Keratinocyte (primary cell): ENCODE measurements at regions not wholly inside any gene's neighbourhood (a gene's known extent, or its start where the extent isn't known, plus 50 kb on each side); places are given as distances from the start of the nearest gene placed in this dataset.

Source experiments
- DNase-seq: peaks from one replicate; pipeline ENCODE4 v3.0.0-alpha.2; 2011; ENCODE audit warnings: low read depth, missing footprints, low spot score
- FAIRE-seq: peaks from 2 replicates; lab custom pipeline; 2011; peaks lifted over from hg19 to GRCh38; lab: Jason Lieb, UNC
- H2AFZ ChIP-seq: 2 replicates; pipeline ENCODE4 v1.6.0; 2012; ENCODE audit warnings: low read length, control low read depth, inconsistent platforms; ENCODE audit not compliant: control insufficient read depth
- H3K27ac ChIP-seq: 2 replicates; pipeline ENCODE4 v1.5.1; 2011; ENCODE audit warnings: low read length; ENCODE audit not compliant: control insufficient read depth, insufficient read depth
- H3K27me3 ChIP-seq: 3 replicates; pipeline ENCODE4 v1.6.0; 2011; ENCODE audit warnings: low read length; ENCODE audit not compliant: control insufficient read depth, insufficient read depth; ENCODE audit errors: extremely low read depth
- H3K36me3 ChIP-seq, 2 experiments: 2 replicates in 1 of 2; 3 replicates in 1 of 2; pipeline ENCODE4 v1.5.1; 2011; ENCODE audit warnings: low read length in 2 of 2, mild to moderate bottlenecking in 1 of 2; ENCODE audit not compliant: control insufficient read depth in 2 of 2, insufficient read depth in 2 of 2; ENCODE audit errors: extremely low read depth in 1 of 2
- H3K4me1 ChIP-seq: 3 replicates; pipeline ENCODE4 v1.5.1; 2011; ENCODE audit warnings: low read length; ENCODE audit not compliant: control insufficient read depth, insufficient read depth; ENCODE audit errors: extremely low read depth
- H3K4me2 ChIP-seq: 3 replicates; pipeline ENCODE4 v1.6.0; 2011; ENCODE audit warnings: low read depth, low read length; ENCODE audit not compliant: control insufficient read depth, insufficient read depth; ENCODE audit errors: extremely low read depth
- H3K4me3 ChIP-seq, 3 experiments: fragments of 200-600 bp in 1 of 3; sonication (generic) in 1 of 3; 2 replicates in 2 of 3; 3 replicates in 1 of 3; pipeline ENCODE4 v1.5.1; 2011 to 2016; ENCODE audit warnings: low read length in 3 of 3, mild to moderate bottlenecking in 3 of 3, control low read depth in 2 of 3, inconsistent platforms in 1 of 3, low read depth in 1 of 3, mixed read lengths in 1 of 3, mixed run types in 1 of 3, moderate library complexity in 1 of 3; ENCODE audit not compliant: control insufficient read depth in 2 of 3, insufficient read depth in 2 of 3; ENCODE audit errors: extremely low read depth in 1 of 3
- H3K79me2 ChIP-seq: 2 replicates; pipeline ENCODE4 v1.6.0; 2012; ENCODE audit warnings: low read length; ENCODE audit not compliant: control insufficient read depth, insufficient read depth
- H3K9ac ChIP-seq: 3 replicates; pipeline ENCODE4 v1.6.0; 2011; ENCODE audit warnings: low read length; ENCODE audit not compliant: control insufficient read depth, insufficient read depth; ENCODE audit errors: extremely low read depth
- H3K9me1 ChIP-seq: 3 replicates; pipeline ENCODE4 v1.6.0; 2011; ENCODE audit warnings: low read length; ENCODE audit not compliant: control insufficient read depth, insufficient read depth; ENCODE audit errors: extremely low read depth
- H3K9me3 ChIP-seq: 2 replicates; pipeline ENCODE4 v1.5.1; 2012; ENCODE audit warnings: low read depth, low read length; ENCODE audit not compliant: control insufficient read depth
- H4K20me1 ChIP-seq: 3 replicates; pipeline ENCODE4 v1.6.0; 2011; ENCODE audit warnings: low read length; ENCODE audit not compliant: control insufficient read depth, insufficient read depth; ENCODE audit errors: extremely low read depth
- EZH2 ChIP-seq: IDR thresholded peaks from one replicate; pipeline ENCODE4 v1.6.1; 2012; ENCODE audit warnings: inconsistent platforms, mild to moderate bottlenecking, low read length, moderate library complexity
- dilution Hi-C: fragments of 300-500 bp; cut with MboI; formaldehyde crosslinking; loops from one replicate; pipeline ENCODE4 v1.7.0; 2020; ENCODE audit warnings: low sequenced_read_pairs; ENCODE audit not compliant: extremely low pct_ligation_motif_present
- TF ChIP-seq, protein P1 (sequence below), 3 experiments: IDR thresholded peaks in 1 of 3; conservative IDR thresholded peaks in 1 of 3; optimal IDR thresholded peaks in 1 of 3; 2 replicates in 2 of 3; 3 replicates in 1 of 3; pipeline versions ENCODE3 to v1.5.1; 2011; ENCODE audit warnings: low read length in 3 of 3, mild to moderate bottlenecking in 3 of 3, moderate library complexity in 2 of 3, control low read depth in 1 of 3, inconsistent platforms in 1 of 3; ENCODE audit not compliant: insufficient read depth in 2 of 3; ENCODE audit errors: extremely low read depth in 1 of 3

- Histone ChIP-seq H2AFZ (no peak overlapping the region), H3K9me1 (no peaks in the 10 kb centered on the region), H3K4me3 (no peak overlapping the region), H3K4me1 (no peaks in the 10 kb centered on the region), H3K27ac (no peak overlapping the region), H3K79me2 (no peaks in the 10 kb centered on the region), H3K36me3 (no peaks in the 10 kb centered on the region), H3K4me2 (no peak overlapping the region), H3K27me3 (no peaks in the 10 kb centered on the region), H4K20me1 (no peaks in the 10 kb centered on the region), H3K9me3 (no peaks in the 10 kb centered on the region), H3K9ac (no peak overlapping the region)
- DNase-seq (no peak), FAIRE-seq (no peak)
- dilution Hi-C loops, result no loop called here
- TF ChIP-seq EZH2, result no peak
- TF ChIP-seq, protein P1, sequence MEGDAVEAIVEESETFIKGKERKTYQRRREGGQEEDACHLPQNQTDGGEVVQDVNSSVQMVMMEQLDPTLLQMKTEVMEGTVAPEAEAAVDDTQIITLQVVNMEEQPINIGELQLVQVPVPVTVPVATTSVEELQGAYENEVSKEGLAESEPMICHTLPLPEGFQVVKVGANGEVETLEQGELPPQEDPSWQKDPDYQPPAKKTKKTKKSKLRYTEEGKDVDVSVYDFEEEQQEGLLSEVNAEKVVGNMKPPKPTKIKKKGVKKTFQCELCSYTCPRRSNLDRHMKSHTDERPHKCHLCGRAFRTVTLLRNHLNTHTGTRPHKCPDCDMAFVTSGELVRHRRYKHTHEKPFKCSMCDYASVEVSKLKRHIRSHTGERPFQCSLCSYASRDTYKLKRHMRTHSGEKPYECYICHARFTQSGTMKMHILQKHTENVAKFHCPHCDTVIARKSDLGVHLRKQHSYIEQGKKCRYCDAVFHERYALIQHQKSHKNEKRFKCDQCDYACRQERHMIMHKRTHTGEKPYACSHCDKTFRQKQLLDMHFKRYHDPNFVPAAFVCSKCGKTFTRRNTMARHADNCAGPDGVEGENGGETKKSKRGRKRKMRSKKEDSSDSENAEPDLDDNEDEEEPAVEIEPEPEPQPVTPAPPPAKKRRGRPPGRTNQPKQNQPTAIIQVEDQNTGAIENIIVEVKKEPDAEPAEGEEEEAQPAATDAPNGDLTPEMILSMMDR (optimal IDR thresholded peaks at IDR 0.05 in 1 of 3, IDR thresholded peaks at IDR 0.05 in 1 of 3, conservative IDR thresholded peaks at IDR 0.05 in 1 of 3; ENCODE audit: extremely low read depth in 1 of 3, insufficient read depth in 2 of 3, low read length in 3 of 3), result no peak
These were observed 232.3 kb upstream of the RPS6KA3 start for GRCh38 chrX:20498851-20499635.

DNA sequence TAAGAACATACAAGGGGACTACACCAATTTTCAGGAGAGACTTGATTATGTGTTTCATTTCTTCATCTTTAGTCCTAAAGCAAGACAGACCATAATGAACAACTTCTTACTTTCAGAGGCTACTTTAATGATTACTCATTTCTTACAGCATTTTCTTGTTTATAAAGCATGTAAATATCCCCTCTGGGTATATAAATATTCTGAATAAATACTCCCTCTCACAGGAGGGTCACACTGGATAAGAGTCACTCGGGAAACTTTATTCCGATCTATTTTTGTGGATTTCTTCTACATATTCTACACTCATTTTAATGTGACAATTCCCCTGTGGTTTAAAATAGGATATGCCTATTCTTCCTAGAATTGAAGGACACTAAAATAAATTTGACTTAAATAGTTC is 228.9 kb upstream of the RPS6KA3 start:
- FAIRE-seq (no peak), DNase-seq (no peak)
- Histone ChIP-seq H3K36me3 (no peaks in the 10 kb centered on the region), H3K9me3 (no peaks in the 10 kb centered on the region), H2AFZ (no peak overlapping the region), H3K4me2 (no peak overlapping the region), H4K20me1 (no peaks in the 10 kb centered on the region), H3K4me3 (no peak overlapping the region), H3K27me3 (no peaks in the 10 kb centered on the region), H3K4me1 (no peaks in the 10 kb centered on the region), H3K27ac (no peak overlapping the region), H3K9me1 (no peaks in the 10 kb centered on the region), H3K79me2 (no peaks in the 10 kb centered on the region), H3K9ac (no peak overlapping the region)
- TF ChIP-seq, protein P1 (optimal IDR thresholded peaks at IDR 0.05 in 1 of 3, IDR thresholded peaks at IDR 0.05 in 1 of 3, conservative IDR thresholded peaks at IDR 0.05 in 1 of 3; ENCODE audit: extremely low read depth in 1 of 3, insufficient read depth in 2 of 3, low read length in 3 of 3), result no peak
- no peak for TF ChIP-seq EZH2
- dilution Hi-C loops, result no loop called here
